Erythroblast (primary cell): ENCODE measurements at regions not wholly inside any gene's neighbourhood (a gene's known extent, or its start where the extent isn't known, plus 50 kb on each side); places are given as distances from the start of the nearest gene placed in this dataset.

Experiments
- DNase-seq, 2 experiments: peaks; one replicate each; lab custom pipeline; 2025; lab: John Stamatoyannopoulos, UW
- GATA1 ChIP-seq: IDR thresholded peaks from 2 replicates; pipeline ENCODE4 v1.6.1; 2011; ENCODE audit warnings: low read depth, mild to moderate bottlenecking, control low read depth, low read length, moderate library complexity
- POLR2A ChIP-seq: IDR thresholded peaks from 2 replicates; pipeline ENCODE4 v1.6.1; 2011; ENCODE audit warnings: mild to moderate bottlenecking, low read length

- TF ChIP-seq GATA1 (no peak), POLR2A (no peak)
- DNase-seq, result no peak
Observed at GRCh38 chr3:80424951-80425350, 657.2 kb upstream of the ROBO1 start.

- no peak for DNase-seq
- no peak for TF ChIP-seq POLR2A
- no peak for TF ChIP-seq GATA1
Observed at GRCh38 chr3:80408030-80408721, 640.4 kb upstream of the ROBO1 start.

GRCh38 chr3:80405618-80406017 is 637.8 kb upstream of the ROBO1 start:
- no peak for DNase-seq
- TF ChIP-seq POLR2A, result no peak
- TF ChIP-seq GATA1, result no peak

DNA sequence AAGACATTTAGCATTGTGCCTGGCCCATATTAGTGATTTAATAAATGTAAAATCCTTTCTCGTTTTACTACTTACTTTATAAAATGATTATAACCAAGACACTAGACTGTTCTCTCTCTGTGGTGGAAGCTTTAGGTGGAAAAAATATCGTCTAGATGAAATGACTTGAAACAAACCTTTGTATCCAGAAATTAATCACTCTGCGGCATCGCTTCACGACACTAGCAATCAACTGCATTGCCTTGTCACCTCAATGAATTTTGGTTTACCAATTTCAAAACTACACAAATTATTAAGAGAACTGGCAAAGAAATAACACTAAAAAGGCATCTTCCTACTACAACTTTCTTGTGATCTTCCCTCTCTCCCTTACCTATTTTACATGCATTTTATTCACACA is 627.2 kb upstream of the ROBO1 start:
- TF ChIP-seq GATA1 (no peak), POLR2A (no peak)
- DNase-seq, result no peak

DNA sequence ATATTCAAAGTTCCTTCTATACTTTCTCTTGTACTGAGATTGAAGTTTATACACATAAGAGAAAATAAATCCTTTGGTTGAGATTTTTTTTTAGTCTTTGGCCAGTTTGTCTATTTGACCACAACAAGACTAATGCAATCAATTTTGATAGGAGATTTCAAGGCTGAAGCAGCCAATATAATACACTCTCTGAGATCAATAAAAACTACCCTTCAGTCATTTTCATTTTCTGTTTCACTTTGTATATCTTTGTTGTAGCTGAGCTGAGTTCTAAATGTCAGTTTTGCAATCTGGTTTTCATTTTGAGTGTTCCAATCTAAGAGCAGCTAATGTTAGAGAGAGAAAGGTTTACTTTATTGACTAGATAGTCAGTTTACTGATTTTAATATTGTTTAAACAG is 623.8 kb upstream of the ROBO1 start:
- DNase-seq, result no peak
- TF ChIP-seq GATA1 (no peak), POLR2A (no peak)

- TF ChIP-seq POLR2A, result no peak
- no peak for DNase-seq
Observed at GRCh38 chr3:80384811-80385210, 617.0 kb upstream of the ROBO1 start.

- no peak for DNase-seq
Observed at GRCh38 chr3:80374423-80374822, 606.6 kb upstream of the ROBO1 start.

GRCh38 chr3:80368616-80369015 is 600.8 kb upstream of the ROBO1 start:
- no peak for DNase-seq
- TF ChIP-seq GATA1, result no peak
- TF ChIP-seq POLR2A, result no peak

More at GRCh38 chr3:80374423-80374822, 606.6 kb upstream of the ROBO1 start:
- TF ChIP-seq GATA1 (no peak), POLR2A (no peak)

- DNase-seq, result no peak
- TF ChIP-seq POLR2A (no peak), GATA1 (no peak)
Observed at GRCh38 chr3:80366808-80367548, 599.2 kb upstream of the ROBO1 start.

GRCh38 chr3:80357761-80358160 is 590.0 kb upstream of the ROBO1 start:
- no peak for DNase-seq
- TF ChIP-seq GATA1, result no peak
- TF ChIP-seq POLR2A, result no peak

DNA sequence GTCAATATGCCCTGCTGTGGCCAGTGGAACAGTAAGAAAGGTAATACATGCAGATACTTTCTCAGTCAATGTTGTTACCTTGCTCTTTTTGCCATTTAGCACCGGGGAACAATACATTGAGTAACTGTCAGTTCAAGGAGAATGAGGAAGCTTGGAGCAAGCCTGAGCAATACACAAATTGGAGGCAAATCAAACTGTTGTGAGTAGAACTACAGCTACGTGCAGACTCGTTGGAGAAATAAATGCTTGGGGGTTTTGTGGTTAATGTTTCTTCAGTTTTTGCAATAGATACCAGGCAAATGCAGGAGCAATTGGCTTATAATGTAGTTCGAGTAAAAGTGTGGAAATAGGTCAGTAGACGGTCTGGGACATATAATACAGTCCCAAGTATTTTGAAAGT is 587.3 kb upstream of the ROBO1 start:
- TF ChIP-seq GATA1 (no peak), POLR2A (no peak)
- DNase-seq, result no peak

DNA sequence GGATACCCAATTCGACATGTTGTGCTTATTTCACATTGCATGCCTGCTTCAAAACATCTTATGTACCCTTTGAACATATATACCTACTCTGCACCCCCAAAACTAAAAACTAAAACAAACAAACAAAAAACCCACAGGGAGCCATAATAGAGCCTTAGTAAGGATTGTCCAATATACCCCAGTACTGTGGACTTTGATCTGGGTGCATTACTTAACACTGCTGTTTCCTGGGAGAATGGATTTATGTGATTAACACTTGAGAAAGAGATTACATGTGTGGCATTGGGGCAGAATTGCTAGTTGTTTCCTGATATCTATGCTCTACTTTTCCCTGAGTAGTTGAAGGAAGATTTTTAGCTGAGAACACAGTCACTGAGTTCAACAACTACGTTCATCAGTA is 583.4 kb upstream of the ROBO1 start:
- TF ChIP-seq GATA1, result no peak
- no peak for TF ChIP-seq POLR2A
- DNase-seq, result no peak

DNA sequence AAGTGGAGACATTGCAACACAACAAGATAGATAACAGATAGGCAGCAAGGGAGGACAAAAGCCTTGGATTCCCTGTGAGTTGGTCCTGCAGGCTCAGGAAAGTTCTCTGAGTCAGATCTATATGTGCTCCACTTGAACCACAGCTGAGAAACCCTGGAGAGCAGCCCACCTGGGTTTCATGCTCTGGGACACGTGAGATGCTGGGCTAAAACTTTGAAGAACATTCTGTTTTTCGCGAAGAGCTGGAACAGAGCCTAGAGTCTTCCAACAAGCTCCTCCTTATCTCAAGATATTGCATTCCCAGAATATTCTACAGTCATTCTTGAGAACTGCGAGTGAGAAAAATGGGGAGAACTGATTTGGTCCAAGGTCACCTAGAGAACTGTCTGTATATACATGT is 583.0 kb upstream of the ROBO1 start:
- no peak for TF ChIP-seq POLR2A
- no peak for TF ChIP-seq GATA1
- DNase-seq, result no peak

DNA sequence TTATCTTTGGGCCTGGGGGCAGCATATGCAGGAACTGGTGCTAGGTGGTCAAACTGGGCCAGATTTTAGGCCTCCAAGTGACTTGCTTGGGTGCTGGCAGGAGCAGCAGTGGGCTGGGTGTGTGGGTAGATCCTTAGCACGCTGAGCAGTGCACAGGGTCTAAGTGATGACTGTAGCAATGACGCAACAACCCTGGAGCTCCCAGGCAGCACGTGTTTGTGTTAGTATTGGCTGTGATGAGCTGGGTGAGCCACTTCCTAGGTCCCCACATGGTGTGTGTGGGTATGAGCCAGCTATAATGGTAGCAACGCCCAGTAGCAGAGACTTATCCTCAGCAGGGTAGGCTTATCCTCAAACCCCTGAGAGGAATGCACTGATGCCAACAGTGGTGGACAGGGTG is 570.6 kb upstream of the ROBO1 start:
- no peak for DNase-seq
- TF ChIP-seq GATA1 (no peak), POLR2A (no peak)
